ENCODE measurements at regions not wholly inside any gene's neighbourhood (a gene's known extent, or its start where the extent isn't known, plus 50 kb on each side); places are given as distances from the start of the nearest gene placed in this dataset.
"Not testable (repeated sequence)": the region's sequence is repeated elsewhere in the genome, so short reads cannot be mapped to it uniquely, and the experiment has no call there.

GRCh38 chr13:74574964-74575728 is 440.9 kb upstream of the KLF12 start:
- DNase-seq (ENCODE audit: low spot score), result no peak

GRCh38 chr13:74573654-74574053 is 439.4 kb upstream of the KLF12 start:
- DNase-seq (ENCODE audit: low spot score), result no peak

GRCh38 chr13:74571811-74572210 is 437.6 kb upstream of the KLF12 start:
- DNase-seq (ENCODE audit: low spot score), result no peak

GRCh38 chr13:74570834-74571233 is 436.6 kb upstream of the KLF12 start:
- no peak for DNase-seq (ENCODE audit: low spot score)

GRCh38 chr13:74570046-74570445 is 435.8 kb upstream of the KLF12 start:
- no peak for DNase-seq (ENCODE audit: low spot score)

- DNase-seq (ENCODE audit: low spot score), result no peak
Measured at GRCh38 chr13:74569251-74569650, 435.0 kb upstream of the KLF12 start.

GRCh38 chr13:74567485-74567884 is 433.3 kb upstream of the KLF12 start:
- DNase-seq (ENCODE audit: low spot score), result no peak

GRCh38 chr13:74562381-74562780 is 428.2 kb upstream of the KLF12 start:
- DNase-seq (ENCODE audit: low spot score), result no peak

- no peak for DNase-seq (ENCODE audit: low spot score)
Measured at GRCh38 chr13:74561155-74561554, 427.0 kb upstream of the KLF12 start.

- DNase-seq (ENCODE audit: low spot score), result no peak
Measured at GRCh38 chr13:74560325-74560724, 426.1 kb upstream of the KLF12 start.

- no peak for DNase-seq (ENCODE audit: low spot score)
Measured at GRCh38 chr13:74557870-74558269, 423.7 kb upstream of the KLF12 start.

- no peak for DNase-seq (ENCODE audit: low spot score)
Measured at GRCh38 chr13:74555651-74556420, 421.6 kb upstream of the KLF12 start.

- DNase-seq (ENCODE audit: low spot score), result no peak
Measured at GRCh38 chr13:74555276-74555625, 421.0 kb upstream of the KLF12 start.

- DNase-seq (ENCODE audit: low spot score), result no peak
Measured at GRCh38 chr13:74554569-74555275, 420.5 kb upstream of the KLF12 start.

GRCh38 chr13:74550039-74550438 is 415.8 kb upstream of the KLF12 start:
- no peak for DNase-seq (ENCODE audit: low spot score)

GRCh38 chr13:74536649-74537048 is 402.4 kb upstream of the KLF12 start:
- not testable (repeated sequence) for DNase-seq (ENCODE audit: low spot score)

GRCh38 chr13:74533226-74533625 is 399.0 kb upstream of the KLF12 start:
- no peak for DNase-seq (ENCODE audit: low spot score)

- DNase-seq (ENCODE audit: low spot score), result no peak
Measured at GRCh38 chr13:74530011-74530410, 395.8 kb upstream of the KLF12 start.

- no peak for DNase-seq (ENCODE audit: low spot score)
Measured at GRCh38 chr13:74528734-74529513, 394.7 kb upstream of the KLF12 start.

GRCh38 chr13:74523057-74523456 is 388.9 kb upstream of the KLF12 start:
- DNase-seq (ENCODE audit: low spot score), result no peak

- no peak for DNase-seq (ENCODE audit: low spot score)
Measured at GRCh38 chr13:74511523-74511922, 377.3 kb upstream of the KLF12 start.

GRCh38 chr13:74487091-74487722 is 353.0 kb upstream of the KLF12 start:
- DNase-seq (ENCODE audit: low spot score), result no peak
